ENCODE measurements at regions not wholly inside any gene's neighbourhood (a gene's known extent, or its start where the extent isn't known, plus 50 kb on each side); places are given as distances from the start of the nearest gene placed in this dataset.

- DNase-seq (ENCODE audit: extremely low spot score, insufficient read length, low read depth) (no peak), FAIRE-seq (no peak)
Observed at GRCh38 chr20:17077030-17077429, 149.8 kb upstream of the PCSK2 start.

DNA sequence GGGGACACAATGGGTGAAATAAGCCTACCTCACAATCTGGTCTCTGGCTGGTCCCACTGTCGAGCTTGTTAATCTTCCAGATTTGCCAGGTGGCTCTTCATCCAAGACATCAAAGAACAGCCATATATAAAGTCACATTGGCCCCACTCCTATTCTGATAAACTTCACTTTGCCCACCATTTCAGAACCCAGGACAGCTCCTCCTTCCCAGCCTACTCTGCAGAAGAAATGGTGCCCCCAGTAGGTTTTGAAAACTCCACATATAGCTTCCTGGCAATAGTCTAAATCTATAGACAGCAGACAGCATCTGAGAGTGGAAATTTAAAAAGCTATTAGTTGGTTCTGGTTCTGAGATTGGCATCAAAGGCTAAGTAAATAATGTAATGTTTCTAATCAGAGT, 143.1 kb upstream of the PCSK2 start:
- FAIRE-seq, result no peak
- DNase-seq (ENCODE audit: extremely low spot score, insufficient read length, low read depth), result no peak

DNA sequence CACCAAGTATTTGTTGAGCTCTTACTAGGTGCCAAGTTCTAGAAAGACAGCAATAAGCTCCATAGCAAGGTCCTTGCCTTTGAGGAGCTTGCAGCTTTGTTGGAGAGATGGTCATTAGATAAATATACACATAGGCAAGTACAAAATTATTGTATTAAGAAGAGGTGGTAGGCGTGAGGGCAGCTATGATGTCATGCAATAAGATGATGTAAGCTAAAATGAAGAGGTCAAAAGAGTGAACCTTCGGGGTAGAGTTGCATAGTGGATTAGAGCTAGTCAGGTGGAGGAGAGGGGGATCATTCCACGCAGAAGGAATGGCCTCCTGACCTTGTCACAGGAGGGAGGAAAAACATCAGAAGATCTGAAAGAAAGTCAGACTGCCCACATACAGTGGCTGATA, 141.9 kb upstream of the PCSK2 start:
- DNase-seq (ENCODE audit: extremely low spot score, insufficient read length, low read depth) (no peak), FAIRE-seq (no peak)

GRCh38 chr20:17093782-17094181, 133.1 kb upstream of the PCSK2 start:
- no peak for DNase-seq (ENCODE audit: extremely low spot score, insufficient read length, low read depth)
- no peak for FAIRE-seq

GRCh38 chr20:17097603-17098002, 129.2 kb upstream of the PCSK2 start:
- DNase-seq (ENCODE audit: extremely low spot score, insufficient read length, low read depth) (no peak), FAIRE-seq (no peak)

- FAIRE-seq, result no peak
- DNase-seq (ENCODE audit: extremely low spot score, insufficient read length, low read depth), result no peak
Observed at GRCh38 chr20:17100506-17100905, 126.3 kb upstream of the PCSK2 start.

DNA sequence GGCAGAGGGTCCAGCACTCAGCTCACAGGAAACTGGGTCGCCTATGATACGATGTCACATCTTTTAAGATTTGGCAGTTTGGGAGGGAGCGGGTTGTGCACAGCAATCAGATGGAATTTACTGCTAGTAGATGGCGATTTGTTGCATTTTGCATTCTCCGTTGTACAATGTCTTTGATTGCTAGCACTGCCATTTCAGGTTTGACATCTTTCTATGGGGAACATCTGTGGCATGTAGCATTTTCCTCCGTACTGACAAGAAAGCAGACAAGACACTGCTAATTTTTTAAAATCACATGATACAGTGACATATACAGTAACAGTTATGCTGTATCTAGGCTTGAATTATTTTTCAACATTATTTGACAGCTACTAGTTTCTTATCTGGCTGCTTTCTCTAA, 119.7 kb upstream of the PCSK2 start:
- FAIRE-seq, result no peak
- DNase-seq (ENCODE audit: extremely low spot score, insufficient read length, low read depth), result no peak

DNA sequence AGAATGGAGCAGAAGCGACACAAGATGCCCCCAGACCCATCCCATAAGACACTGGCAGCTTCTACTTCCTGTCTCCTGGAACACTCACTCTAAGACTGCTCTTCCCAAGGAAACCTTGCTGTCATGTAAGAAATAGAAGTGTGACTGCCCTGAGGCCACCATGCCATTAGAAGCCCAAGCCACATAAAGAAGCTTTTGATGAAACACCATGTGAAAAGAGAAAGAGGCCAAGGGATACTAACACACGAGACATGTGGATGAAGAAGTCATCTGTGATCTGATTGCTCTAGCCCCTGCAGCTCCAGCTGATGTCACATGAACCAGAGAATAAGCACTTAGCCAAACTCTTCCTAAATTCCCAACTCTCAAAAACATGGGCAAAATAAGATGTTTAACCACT, 117.9 kb upstream of the PCSK2 start:
- FAIRE-seq (no peak), DNase-seq (ENCODE audit: extremely low spot score, insufficient read length, low read depth) (no peak)

GRCh38 chr20:17109307-17109706, 117.5 kb upstream of the PCSK2 start:
- no peak for FAIRE-seq
- no peak for DNase-seq (ENCODE audit: extremely low spot score, insufficient read length, low read depth)

GRCh38 chr20:17128206-17128605, 98.6 kb upstream of the PCSK2 start:
- FAIRE-seq (no peak), DNase-seq (ENCODE audit: extremely low spot score, insufficient read length, low read depth) (no peak)

GRCh38 chr20:17129089-17129488, 97.8 kb upstream of the PCSK2 start:
- DNase-seq (ENCODE audit: extremely low spot score, insufficient read length, low read depth) (no peak), FAIRE-seq (no peak)

DNA sequence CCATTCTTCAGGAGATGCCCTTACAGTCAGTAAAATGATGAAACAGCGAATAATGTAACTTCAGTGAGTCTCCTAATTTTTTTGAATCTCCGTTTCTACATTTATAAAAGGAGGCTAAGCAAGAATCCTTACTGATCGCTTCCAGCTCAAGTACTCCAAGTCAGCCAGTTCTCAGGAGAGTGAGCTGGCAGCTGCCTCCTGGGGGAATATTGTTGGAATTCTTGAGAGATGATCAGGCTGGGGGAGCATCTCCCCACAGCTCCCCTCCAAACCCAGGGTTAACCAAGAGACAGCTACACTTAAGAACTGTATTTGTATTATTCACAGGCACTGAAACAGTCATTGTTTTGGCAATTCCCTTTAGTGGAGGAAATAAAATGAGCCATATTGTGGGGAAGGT, 89.1 kb upstream of the PCSK2 start:
- DNase-seq (ENCODE audit: extremely low spot score, insufficient read length, low read depth) (no peak), FAIRE-seq (no peak)

GRCh38 chr20:17138237-17138636, 88.6 kb upstream of the PCSK2 start:
- FAIRE-seq (no peak), DNase-seq (ENCODE audit: extremely low spot score, insufficient read length, low read depth) (no peak)

DNA sequence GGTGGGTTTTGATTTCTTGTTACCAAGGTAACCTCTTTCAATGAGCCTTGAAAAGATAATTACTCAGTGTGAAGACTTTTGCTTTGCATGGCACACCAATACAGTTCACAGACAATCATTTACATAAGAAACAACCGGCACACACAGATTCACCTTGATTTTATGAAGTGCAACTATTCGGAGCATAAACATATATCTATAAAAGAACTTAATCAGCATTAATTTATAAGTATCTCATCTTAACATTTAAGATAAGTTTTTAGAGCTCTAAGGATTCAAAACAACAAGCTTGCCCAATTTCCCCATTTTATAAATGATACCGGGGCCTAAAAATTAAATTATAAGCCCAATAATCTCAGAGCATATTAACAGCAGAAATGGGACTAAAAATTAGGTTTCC, 85.9 kb upstream of the PCSK2 start:
- FAIRE-seq (no peak), DNase-seq (ENCODE audit: extremely low spot score, insufficient read length, low read depth) (no peak)

DNA sequence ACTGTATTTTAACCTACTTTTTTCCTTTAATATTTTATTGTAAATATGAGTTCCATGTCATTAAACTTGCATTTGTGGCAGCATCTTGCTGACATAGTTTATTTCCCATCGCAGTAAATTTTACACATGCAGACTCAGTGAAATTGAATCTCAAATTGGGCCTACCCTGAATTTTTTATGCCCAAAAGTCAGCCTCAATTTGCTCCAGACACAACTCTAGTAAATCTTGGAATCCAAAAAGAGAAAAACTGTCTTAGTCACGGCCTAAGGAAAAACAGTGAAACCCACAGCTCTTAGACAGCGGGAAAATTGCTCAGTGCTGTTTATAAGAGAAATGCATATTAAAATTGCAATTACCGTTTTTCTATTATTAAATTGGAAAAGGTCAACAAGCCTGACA, 85.3 kb upstream of the PCSK2 start:
- FAIRE-seq (no peak), DNase-seq (ENCODE audit: extremely low spot score, insufficient read length, low read depth) (no peak)

DNA sequence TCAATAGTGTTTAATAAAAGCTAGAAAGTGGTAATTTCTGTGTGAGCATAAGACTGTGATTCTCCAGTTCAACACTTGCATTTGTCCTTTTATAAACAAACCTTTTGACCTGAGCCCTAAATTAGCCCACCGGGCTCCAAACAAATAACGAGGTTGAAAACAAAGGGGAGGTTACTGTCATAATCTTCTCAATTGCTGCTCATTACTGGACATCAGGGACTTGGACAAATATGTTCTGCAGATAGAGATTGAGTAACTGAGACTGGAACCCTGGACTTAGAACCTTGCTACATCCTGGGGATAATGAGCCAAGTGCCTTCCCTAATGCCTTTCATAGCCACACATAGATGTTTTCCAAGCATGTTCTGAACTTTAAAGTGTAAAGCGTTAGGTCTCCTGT, 84.2 kb upstream of the PCSK2 start:
- no peak for FAIRE-seq
- no peak for DNase-seq (ENCODE audit: extremely low spot score, insufficient read length, low read depth)

- no peak for FAIRE-seq
- DNase-seq (ENCODE audit: extremely low spot score, insufficient read length, low read depth), result no peak
Observed at GRCh38 chr20:17150858-17151257, 76.0 kb upstream of the PCSK2 start.

- DNase-seq (ENCODE audit: extremely low spot score, insufficient read length, low read depth) (no peak), FAIRE-seq (no peak)
Observed at GRCh38 chr20:17155401-17155800, 71.4 kb upstream of the PCSK2 start.

DNA sequence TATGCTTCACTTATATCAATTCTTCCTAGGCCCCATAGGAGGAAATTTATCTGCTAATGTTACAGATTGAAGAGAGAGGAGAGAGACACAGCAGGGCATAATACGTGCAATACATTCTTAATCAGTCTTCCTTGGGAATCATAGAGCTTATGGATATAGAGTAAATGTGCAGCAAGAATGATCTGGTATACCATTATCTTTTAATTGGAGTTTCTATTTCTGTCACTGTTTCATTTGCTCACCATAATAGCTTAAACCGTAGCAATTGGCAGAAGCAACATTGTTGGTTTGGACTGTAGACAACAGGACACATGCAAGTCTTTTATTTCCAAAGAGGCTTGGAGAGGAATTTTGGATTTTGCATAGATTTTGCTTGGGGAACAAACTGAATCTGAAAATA, 68.1 kb upstream of the PCSK2 start:
- FAIRE-seq (no peak), DNase-seq (ENCODE audit: extremely low spot score, insufficient read length, low read depth) (no peak)

- no peak for DNase-seq (ENCODE audit: extremely low spot score, insufficient read length, low read depth)
- FAIRE-seq, result no peak
Observed at GRCh38 chr20:17161673-17162481, 65.0 kb upstream of the PCSK2 start.

DNA sequence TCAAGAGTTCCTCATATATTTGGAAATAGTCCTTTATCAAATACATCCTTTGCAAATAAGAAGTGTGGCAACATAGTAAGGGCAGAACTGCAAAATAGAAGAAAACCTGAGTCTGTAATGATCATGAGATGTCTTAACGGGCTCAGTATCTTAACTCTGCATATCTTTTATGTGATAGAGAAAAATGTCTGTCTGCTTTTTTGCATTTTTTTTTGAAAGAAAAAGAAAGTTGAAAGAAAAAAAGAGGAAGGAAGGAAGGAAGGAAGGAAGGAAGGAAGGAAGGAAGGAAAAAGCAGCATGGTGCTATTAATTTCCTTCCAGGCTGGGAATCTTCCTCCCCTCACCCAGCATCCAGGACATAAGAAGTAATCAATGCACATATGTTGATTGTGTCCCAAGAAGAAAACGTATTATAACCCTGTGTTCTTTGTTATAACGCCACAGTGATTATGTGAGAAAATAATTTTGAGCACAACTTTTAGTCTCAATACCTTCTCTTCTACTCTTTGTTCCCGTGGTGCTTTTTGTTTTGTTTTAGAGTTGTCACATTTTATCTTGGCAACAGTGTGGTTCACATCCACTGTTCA, 58.7 kb upstream of the PCSK2 start:
- DNase-seq (ENCODE audit: extremely low spot score, insufficient read length, low read depth) (no peak), FAIRE-seq (no peak)

DNA sequence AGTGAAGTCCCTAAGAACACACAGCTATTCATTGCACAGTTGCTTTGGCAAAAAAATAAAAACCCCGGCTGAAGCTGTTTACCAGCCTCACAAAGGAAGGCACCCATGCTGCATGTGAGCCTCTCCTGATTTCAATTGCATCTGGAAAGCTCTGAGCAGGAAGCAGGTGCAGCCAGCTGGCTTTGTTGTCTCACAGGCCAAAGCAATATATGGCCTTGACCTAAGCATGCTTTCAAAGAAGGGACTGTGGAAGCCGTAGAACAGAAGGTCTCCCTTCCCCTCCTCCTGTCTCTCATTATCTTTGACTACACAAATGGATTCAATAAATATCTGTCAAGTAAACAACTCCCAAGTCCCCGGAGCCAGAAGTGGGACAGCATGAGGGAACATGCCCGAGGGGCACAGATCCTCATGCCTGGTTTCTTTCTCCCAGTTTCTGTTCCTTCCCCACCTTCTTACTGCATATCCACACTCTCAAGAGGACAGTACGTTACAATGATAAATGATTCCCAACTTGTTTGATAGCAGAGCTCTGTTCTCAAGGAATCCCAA, 57.2 kb upstream of the PCSK2 start:
- FAIRE-seq (no peak), DNase-seq (ENCODE audit: extremely low spot score, insufficient read length, low read depth) (no peak)
